ENCODE measurements at regions not wholly inside any gene's neighbourhood (a gene's known extent, or its start where the extent isn't known, plus 50 kb on each side); places are given as distances from the start of the nearest gene placed in this dataset.

- TF ChIP-seq ZBTB33 (IDR thresholded peaks at IDR 0.05; ENCODE audit: extremely low read depth, insufficient replicate concordance, low read length), result no peak
- no peak for TF ChIP-seq POLR2A (IDR thresholded peaks at IDR 0.05; ENCODE audit: borderline replicate concordance, extremely low read depth, insufficient read depth, insufficient read length)
- no peak for TF ChIP-seq CTCF (IDR thresholded peaks at IDR 0.05 in 2 of 3, conservative IDR thresholded peaks at IDR 0.05 in 1 of 3; ENCODE audit: borderline replicate concordance in 1 of 3, insufficient read depth in 1 of 3, low read depth in 2 of 3, low read length in 2 of 3)
- no peak for TF ChIP-seq RAD21 (IDR thresholded peaks at IDR 0.05; ENCODE audit: low read depth)
These were observed 645.4 kb upstream of the SORCS1 start for GRCh38 chr10:107809889-107810288.

Measured in HCT116 (cell line).